T-helper 2 cell treated with Interferon-gamma antibody and Interleukin-4, amounts not matched to agents 100 ng/mL and 5 ng/mL, for 36 hours (primary cell): ENCODE measurements at regions not wholly inside any gene's neighbourhood (a gene's known extent, or its start where the extent isn't known, plus 50 kb on each side); places are given as distances from the start of the nearest gene placed in this dataset.

Experiments used
- intact Hi-C: fragments of 100-400 bp; cut with micrococcal nuclease; formaldehyde crosslinking; loops from one replicate; pipeline ENCODE4 v1.15.1; 2023

DNA sequence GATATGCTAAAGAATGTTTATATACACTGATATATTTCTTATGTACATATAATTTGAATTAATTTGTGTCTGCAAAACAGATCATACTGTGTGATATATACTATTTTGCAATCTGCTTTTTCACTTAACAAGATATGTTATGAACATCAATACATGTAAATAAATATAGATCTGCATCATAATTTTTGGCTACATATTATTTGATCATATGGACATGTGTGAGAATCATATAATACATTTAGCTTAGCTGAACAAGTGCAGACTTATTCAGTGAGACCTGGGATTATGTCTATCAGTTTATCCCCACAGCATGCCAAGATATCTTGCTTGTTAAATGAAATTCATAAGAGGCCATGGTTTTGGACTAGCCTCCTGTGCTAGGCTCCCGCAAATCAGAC is 474.3 kb downstream of the ARHGEF28 start:
- intact Hi-C loops = no loop called here

DNA sequence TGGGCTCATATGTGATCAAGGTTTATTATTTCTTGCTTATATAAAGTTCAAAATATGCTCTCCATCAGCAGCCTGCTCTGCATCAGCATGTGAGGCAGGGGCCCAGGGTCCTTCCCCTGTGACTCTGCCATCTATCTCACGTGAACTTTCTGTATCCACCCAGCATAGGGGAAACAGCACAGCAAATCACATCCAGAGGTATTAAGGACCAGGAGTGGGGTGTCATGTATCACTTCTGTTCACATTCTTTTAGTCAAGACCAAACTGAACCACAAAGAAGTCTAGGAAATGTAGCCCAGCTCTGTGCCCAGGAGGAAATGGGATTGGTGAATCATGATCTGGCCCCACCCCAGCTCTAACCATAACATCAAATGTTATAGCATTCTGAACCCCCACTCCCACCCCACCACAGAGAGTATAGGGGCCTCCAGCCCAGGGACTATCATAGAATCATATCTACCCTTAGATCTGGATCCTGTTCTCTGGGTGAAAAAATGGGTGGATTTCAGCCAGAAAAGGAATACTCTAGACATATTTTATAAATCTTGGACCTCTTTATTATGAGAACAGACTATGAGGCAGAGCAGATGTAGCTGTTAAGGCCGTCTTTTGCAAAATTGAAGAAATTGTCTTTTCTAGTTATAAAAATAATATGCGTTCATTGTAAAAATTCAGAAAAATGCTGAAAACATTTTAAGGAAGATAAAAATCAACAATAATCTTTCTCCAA is 473.7 kb downstream of the ARHGEF28 start:
- intact Hi-C loops = no loop called here

DNA sequence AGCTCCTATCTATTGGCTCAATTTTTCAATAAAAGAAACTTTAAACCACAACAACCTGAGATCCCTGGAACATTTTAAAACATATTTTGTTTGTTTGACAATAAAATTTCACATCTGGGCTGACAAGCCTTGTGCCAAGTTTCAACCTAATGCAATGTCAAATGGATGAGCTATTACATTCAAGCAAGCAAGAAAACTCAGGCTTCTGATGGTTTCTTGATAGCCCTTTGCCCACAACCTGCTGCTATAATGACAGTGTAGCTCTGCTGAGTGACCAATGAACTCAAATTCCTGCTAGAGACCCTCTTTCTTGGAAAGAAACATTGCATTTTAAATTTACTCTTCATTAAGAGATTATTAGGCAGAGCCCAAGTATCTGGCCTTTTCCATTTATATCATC is 472.9 kb downstream of the ARHGEF28 start:
- intact Hi-C loops = no loop called here

DNA sequence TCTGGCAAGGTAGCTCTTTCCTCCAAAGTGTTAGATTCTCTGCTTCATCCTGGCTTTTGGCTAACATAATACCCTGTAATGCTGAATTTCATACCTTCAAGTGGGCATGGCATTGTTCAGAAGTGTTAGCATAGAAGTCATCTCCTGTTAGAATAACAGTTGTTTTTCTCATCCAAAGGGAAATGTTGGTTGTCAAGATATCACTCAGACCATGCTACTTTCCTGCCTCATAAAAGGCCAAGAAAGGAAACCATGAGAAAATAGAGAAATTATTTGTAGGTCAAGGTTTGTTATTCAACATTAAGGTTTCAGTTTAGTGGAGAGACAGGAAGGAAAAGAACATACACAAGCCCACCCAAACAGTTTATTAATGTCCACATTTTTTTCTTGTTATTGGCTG is 472.5 kb downstream of the ARHGEF28 start:
- intact Hi-C loops = no loop called here

DNA sequence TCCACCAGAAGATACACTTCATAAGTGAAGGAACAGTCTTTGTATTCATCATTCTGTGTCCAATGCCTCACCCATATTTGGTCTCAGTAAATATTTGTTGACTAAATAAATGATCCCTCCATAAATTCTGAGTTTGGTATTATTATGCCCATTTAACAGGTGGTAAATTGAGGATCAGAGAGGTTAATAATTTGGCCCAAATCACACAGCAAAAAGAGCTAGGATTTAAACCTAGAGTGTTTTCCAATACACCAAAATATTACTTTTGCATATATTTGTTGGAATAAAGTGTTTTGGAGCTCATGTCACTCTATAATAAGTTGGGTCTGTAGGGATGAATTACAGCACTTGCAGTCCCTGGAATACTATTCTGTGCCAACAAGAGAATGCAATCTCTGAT is 470.3 kb downstream of the ARHGEF28 start:
- intact Hi-C loops = no loop called here

DNA sequence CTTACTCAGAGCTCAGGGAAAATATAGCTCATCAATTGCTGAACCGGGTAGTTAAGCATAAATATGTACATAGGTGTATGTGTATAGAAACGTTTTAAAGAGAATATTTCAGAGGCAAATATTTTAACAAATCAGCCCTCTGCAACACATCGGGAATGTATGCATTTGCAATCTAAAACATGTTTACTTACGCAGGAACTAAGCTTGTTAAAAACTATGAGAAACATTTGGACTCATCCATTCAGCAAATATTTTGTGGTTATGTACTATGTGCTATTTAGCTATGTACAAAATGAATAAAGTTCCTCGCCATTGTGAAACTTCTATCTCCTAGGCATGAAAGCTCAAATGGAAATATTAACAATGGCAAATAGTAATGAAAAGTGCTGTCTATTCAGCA is 469.9 kb downstream of the ARHGEF28 start:
- intact Hi-C loops = no loop called here

DNA sequence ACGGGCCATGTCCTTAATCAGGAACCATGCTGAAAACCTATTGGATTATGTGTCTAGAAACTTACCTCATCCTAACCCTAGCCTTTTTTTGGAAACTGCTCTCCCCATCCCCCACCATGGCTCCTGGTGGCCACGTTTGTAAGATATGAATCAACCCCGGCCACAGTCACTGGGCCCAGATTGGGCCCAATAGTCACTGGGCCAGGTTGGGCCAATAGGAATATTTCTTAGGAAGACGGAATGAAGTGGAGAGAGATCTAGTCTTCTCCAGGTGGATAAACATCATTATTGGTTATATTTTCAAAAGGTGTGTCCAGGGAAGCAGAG is 468.7 kb downstream of the ARHGEF28 start:
- intact Hi-C loops = no loop called here

DNA sequence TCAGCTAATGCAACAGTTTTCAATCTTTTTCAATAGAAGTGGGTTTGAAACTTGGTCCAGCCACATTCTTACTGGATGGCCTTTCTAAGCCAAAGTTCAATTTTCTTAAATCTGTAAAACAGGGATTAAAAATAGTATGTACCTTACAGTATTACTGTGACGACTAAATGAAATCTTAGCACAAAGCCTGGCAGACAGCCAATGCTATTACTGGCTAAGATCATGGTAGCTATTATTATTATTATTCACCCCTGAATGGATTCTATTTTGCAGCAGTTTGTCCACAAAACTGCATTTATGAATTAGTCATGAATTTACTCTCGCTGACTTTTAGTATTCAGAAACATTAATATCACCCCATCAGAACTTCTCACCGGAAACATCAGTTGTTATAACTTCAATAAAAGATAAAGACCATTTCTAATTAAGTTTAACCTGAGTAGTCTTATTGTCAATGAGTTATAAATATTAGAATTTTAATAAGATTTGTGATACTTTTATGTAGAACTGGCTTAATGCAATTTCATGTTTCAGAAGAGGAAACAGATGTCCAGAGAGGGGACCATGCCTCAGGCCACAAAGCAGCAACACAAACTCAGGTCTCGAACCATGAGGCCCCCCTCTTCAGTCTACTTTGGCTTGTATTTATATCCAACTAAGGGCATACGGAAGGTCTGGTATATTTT is 468.2 kb downstream of the ARHGEF28 start:
- intact Hi-C loops = no loop called here

DNA sequence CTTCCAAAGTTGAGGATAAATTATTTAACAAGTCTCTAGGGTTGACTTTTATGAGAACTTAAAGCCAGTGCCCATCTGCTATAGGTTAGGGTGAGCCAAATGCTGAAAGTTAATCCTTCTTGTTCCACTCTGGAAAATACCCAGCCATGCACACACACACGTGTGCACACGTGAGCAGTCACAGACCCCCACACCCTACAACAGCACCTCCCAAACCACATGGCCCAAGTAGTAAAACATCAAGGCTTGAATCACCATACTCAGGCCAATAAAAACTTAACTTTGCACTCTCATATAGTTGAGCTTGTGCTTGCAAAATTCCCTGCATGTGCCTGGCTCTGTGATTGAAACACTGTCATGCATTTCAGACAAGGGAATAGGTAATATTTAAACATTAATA is 467.6 kb downstream of the ARHGEF28 start:
- intact Hi-C loops = no loop called here

DNA sequence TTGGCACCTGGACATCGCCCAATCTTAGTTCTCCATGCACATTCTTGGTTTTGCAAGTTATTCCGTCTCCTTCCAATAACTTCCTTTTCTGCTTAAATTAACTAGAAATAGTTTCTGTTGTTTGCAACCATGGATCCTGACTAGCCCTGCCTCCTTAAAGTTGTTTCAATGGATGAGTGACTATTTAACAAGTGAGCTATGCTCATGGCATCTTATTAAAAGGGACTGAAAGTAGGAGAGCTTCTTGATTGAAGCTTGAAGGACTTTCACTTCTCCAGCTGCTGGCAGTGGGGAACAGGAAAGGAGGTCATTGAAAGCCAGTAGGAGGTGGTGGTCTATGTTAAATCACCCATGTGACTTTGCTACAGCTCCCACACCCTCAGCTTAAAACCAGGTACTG is 466.8 kb downstream of the ARHGEF28 start:
- intact Hi-C loops = no loop called here

DNA sequence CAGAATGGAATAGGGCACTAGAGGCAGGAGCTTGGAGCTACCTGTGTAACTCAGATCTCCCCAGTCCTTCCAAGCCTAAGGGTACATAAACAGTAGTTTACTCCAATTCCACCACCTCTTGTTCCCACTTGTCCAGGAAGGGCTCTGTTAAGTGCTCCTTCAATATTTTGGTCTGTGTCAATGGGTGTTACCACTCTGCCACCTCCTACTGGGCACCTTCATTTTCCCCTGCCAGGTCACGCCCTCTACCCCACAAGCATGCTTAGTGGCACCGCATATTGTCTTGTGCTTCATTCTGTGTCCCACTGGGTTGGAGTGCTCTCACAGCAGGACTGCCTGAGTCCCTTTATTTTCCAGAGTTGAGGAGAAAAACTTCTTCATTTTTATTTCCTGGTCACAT is 459.8 kb downstream of the ARHGEF28 start:
- intact Hi-C loops = no loop called here

DNA sequence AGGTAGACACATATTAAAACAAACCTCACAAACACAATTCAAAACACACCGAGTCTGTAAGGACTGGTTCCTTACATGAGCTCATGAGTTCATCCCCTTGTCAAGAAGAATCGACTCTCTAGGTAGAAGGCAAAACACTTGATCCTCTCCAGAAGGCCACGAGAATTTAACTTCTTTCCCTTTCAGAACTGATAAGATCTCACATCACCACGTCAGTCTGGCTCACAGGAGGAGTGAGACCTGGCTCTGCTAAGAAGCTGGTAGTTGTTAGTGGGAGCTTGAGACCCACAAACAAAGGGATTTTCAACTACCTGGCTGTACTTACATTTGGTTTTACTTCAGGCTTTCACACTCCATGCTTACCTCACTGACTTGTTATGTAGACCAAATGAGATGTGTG is 459.2 kb downstream of the ARHGEF28 start:
- intact Hi-C loops = no loop called here

DNA sequence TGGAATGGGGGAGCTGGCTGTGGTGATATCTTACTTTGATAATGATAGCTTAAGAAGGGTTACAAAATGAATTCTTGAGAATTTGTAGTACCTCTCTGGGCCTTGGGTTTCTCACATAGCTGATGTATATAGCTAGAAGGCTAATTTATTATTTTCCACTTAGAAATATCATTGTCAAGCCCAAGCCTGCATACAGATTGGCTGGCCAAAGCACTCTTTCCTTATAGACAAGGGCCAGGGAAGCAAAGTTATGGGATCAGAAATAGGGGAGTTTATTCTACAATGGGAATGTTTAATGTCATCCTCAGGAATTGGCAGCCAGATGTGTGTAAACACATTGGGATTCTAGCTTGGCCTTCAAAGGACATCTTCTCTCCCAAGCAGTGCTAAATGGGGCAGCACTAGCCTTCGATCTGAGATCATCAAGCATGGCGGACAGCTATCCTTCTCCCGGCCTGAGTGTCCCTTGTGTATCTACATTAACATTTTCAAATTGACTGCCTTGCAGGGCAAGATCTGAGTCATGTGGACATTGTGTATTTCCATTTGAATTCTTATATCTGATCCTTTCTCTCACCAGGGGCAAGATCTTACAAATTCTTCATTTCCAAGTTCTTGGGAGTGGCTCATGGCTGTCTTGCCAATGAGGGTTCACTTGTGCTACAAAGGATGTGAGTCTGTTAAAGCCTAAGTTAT is 457.2 kb downstream of the ARHGEF28 start:
- intact Hi-C loops = no loop called here

DNA sequence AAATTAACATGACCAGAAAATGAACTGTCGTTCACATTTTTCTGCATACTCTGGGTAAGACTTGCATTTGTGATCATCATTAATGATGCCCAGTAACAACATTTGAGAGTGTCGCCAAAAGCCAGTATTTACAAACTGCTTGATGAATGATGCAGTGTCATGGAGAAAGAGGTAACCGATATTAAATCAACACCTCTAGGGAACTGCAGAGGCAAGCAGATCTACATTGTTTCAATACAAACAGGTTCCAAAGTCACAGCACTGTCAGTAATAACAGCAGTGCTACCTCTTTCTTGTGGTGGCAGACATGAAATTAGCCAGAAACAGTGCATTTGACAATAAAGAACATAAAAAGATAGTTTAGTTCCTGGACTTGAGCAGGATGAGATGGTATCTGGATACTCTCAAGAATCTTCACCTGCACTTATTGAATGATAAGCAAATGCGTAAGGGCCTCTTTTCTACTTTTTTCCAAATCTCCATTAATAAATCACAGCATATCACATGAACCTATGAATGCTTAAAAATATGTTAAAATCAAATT is 456.6 kb downstream of the ARHGEF28 start:
- intact Hi-C loops = no loop called here

DNA sequence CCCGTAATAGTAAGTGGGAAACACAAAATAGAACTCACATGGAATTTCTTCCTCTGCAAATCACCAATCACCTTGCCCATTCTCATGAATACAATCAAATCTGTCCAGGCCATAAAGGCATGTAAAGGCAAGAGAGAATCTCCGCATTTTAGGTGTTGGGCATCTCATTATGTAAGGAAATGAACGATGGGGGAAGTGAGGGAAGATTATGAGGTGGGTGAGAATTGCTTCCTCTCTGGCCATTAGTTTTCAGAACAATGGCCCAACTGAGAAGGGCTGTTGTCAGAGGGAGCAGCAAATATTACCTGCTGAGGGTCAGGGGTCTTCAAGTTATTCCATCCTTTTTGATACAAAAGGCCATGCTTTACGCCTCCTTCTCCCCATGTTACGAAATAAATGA is 455.1 kb downstream of the ARHGEF28 start:
- intact Hi-C loops = no loop called here

DNA sequence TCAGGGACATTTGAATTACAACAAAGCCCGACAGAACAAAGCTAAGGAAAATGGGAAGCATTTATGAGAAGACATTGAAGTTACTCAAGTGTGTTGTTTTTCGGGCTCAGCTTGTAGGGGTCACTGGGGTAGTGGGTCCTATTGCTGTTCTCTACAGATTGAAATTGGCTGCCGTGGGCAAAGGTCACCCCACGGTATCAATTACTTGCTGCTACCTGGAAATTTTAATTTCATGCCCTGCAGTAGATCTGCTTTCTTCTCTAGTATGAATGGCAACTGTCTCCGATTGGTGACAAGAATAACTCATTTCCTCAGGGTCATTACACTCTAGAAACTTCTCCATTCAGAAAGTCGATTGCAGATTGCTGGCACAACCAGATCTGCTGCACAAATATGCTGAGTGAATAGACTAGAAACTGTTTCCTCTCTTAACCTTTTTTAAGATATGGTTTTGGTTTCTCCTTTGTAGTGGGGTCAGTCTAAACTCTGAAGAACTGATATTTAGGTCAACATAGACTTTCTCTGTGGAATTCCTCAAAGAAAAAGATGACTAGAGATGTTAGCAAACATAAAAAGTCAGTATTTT is 454.1 kb downstream of the ARHGEF28 start:
- intact Hi-C loops = no loop called here

DNA sequence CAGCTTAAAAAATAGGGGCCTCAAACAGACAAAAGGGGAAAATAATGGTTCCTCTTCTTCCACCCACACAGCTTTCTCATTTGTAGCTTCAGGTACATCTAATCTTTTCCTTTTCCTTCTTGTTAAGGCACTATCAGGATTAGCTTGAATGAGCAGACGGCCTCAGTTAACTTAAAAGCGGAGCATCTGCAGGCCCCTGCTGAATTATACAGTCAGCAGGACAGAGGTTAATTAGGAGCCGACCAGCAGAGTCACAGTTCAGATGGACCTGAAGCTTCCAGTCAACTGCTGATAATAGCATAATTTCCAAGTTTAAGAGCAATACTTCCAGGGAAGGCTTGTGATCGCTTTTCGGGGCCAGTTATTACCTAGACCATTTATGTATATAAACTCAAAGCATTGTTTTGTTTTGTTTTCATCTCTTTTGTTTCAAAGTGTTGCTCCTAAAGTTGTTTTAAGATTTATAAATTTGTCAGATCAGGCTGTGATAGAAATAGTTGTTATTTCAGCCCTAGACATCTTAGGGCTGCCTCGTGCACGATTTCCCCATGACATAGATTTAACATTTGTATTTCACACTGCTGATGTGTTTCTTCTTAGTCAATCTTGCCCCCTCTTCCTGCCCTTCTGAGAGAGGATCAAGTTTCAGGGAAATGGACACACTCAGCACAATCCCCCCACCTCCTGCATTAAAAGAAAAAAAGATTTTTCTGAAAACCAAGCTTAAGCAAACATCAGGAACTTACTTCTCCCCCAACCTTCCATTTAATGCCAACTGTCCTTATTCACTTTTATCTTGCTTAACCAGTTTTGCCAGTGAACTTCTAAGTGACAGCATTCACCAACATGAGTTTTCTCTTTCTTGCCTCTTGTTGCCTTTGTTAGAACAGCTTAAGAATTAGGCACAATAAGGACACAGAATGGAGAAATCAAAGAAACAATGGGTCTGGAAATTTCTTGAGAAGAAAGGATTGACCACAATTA is 449.8 kb downstream of the ARHGEF28 start:
- intact Hi-C loops = no loop called here

DNA sequence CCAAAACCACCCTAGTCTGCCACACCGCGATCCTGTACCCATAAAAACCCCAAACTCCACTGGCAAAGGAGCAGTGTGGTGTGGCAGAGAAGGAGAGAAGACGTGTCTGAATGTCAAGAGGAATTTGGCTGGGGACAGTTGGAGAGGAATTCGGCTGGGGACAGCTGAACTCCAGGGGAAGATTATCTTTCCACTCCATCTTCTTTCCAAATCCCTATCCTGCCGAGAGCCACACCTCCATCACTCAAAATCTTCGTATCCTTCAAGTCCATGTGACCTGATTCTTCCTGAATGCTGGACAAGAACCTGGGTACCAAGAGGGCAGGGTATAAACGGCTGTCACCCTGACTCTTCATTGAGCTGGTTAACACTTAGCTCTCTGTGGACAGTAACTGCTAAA is 448.1 kb downstream of the ARHGEF28 start:
- intact Hi-C loops = no loop called here

DNA sequence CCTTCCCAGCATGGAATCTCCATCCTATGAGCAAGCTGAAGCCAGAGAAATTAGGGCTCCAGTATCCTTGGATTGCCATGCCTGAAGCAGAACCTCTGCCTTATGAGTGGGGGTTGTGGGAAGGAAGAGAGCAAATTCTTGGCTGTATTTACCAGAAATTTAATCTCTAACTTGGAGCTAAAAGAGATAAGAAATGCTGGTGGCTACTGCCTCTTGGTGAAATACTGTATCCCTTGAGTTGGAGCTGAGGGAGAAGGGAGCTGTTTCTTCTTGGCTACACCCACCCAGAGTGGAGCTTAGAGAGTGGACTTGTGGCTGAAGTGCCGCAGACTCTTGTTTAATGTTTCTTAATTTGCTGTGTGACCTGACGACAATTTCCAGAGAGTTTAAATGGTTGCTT is 447.3 kb downstream of the ARHGEF28 start:
- intact Hi-C loops = no loop called here

DNA sequence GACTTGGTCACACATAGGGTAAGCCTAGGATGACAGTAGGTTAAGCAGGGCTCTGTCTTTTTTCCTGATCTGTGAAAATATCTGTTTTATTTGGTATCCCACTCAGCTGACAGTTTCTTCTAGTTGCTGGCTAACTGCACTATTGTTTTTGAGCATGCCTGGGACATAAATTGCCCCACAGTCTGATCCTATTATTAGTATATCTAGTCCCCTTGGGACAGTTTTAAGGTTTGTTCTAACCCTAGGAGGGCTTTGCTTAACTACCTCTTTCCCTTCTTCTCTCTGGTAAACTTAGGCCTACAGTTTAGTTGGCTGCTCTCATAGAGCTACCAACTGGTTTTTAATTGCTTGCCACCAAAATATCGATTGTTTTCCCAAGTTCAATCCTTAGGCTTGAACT is 446.6 kb downstream of the ARHGEF28 start:
- intact Hi-C loops = no loop called here

DNA sequence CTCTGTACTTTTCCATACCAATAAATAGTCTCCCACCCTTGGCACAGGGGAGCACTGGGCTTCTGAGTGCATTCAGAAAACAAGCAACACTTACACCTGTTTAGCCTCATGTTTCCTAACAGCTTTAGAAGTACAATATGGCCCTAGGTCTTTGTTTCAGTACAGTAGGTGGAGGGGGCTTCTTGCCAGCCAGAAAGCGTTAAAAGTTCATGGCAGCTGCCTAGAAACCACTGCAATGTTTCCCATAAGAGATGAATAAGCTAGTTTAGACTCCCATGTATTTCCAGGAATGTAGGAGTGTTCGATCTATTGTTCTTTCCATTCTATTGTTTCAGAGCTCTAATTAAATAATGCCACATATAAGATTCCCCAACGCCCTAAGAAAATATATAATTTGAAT is 444.8 kb downstream of the ARHGEF28 start:
- intact Hi-C loops = no loop called here
